AG04450 (cell line): ENCODE measurements at regions not wholly inside any gene's neighbourhood (a gene's known extent, or its start where the extent isn't known, plus 50 kb on each side); places are given as distances from the start of the nearest gene placed in this dataset.

Experiments used
- CTCF ChIA-PET: fragments of 300-600, 350-600 bp; formaldehyde crosslinking; extraction: SDS; loops from one replicate; lab custom pipeline; 2022; ENCODE audit warnings: antibody characterized with exemption, inconsistent platforms; lab: Charles Lee
- POLR2A ChIA-PET: fragments of 350-600 bp; formaldehyde crosslinking; extraction: SDS; loops from one replicate; lab custom pipeline; 2021; ENCODE audit warnings: antibody characterized with exemption, inconsistent platforms; lab: Yijun Ruan, JAX
- DNase-seq: peaks from one replicate; pipeline ENCODE4 v3.0.0-alpha.2; 2011; ENCODE audit warnings: low read depth, low spot score
- H3K27ac ChIP-seq: one replicate; pipeline ENCODE4 v1.5.1; 2012; ENCODE audit warnings: low read depth, low read length, control low read depth
- H3K27me3 ChIP-seq: one replicate; pipeline ENCODE4 v1.6.0; 2012; ENCODE audit warnings: low read length; ENCODE audit not compliant: control insufficient read depth, insufficient read depth
- H3K4me3 ChIP-seq: 2 replicates; pipeline ENCODE4 v1.5.1; 2011; ENCODE audit warnings: mild to moderate bottlenecking, low read depth, low read length, control low read depth
- H3K9me3 ChIP-seq: 2 replicates; pipeline ENCODE4 v1.5.1; 2012; ENCODE audit warnings: low read length; ENCODE audit not compliant: control insufficient read depth, insufficient read depth
- CTCF ChIP-seq: IDR thresholded peaks from 2 replicates; pipeline ENCODE4 v1.5.1; 2011; ENCODE audit warnings: low read depth, low read length, control low read depth, inconsistent platforms

- CTCF ChIA-PET = interaction anchor here (1.5 kb wide), 1 partner anchor 248 kb away, joined by 5 read pairs; no protein-coding TSS in a partner anchor
- no peak overlapping the region for H3K27ac ChIP-seq
- POLR2A ChIA-PET = no interaction called here
Measured at GRCh38 chr7:41448104-41448503, 254.8 kb downstream of the INHBA start.

DNA sequence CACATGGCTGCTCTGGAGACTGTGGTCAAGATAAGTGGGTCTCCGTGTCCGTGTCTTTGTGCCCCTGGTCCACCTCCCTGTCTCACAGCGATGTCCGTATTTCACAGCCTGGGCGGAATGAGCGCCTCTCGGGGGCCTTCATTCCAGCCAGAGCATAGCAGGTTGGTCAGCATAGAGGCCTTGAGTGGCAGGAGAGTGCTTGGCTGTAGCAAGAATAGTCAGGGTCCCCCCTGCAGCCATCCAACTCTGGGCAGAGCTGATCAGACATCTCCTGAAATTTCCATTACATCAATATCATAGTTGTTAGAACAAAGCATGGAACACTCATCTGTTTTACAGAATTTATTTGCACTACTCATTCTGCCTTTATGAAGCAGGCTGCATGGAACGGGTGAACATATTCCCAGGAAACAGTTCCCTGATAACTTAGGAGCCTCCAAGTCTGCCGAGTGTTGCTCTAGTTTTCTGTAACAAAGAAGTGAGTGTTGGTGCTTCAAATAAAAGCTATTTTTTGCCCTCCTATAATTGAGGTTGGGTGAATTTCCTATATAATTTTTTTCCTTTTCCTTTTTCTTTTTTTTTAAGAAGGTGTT, 255.3 kb downstream of the INHBA start:
- ChIA-PET CTCF (interaction anchor here (1.5 kb wide), 1 partner anchor 249 kb away, joined by 5 read pairs; no protein-coding TSS in a partner anchor), POLR2A (no interaction called here)
- TF ChIP-seq CTCF = no peak
- Histone ChIP-seq H3K4me3 (no peak overlapping the region), H3K27ac (no peak overlapping the region), H3K9me3 (no peaks in the 10 kb centered on the region), H3K27me3 (no peaks in the 10 kb centered on the region)
- no peak for DNase-seq

More at GRCh38 chr7:41448104-41448503, 254.8 kb downstream of the INHBA start:
- DNase-seq = no peak
- no peak for TF ChIP-seq CTCF
- H3K9me3 ChIP-seq = no peaks in the 10 kb centered on the region
- no peak overlapping the region for H3K4me3 ChIP-seq
- no peaks in the 10 kb centered on the region for H3K27me3 ChIP-seq

- ChIA-PET POLR2A (no interaction called here), CTCF (no interaction called here)
- Histone ChIP-seq H3K27me3 (no peaks in the 10 kb centered on the region), H3K27ac (no peak overlapping the region), H3K4me3 (no peak overlapping the region), H3K9me3 (no peaks in the 10 kb centered on the region)
- no peak for DNase-seq
- TF ChIP-seq CTCF = no peak
Measured at GRCh38 chr7:41446606-41447449, 256.1 kb downstream of the INHBA start.

DNA sequence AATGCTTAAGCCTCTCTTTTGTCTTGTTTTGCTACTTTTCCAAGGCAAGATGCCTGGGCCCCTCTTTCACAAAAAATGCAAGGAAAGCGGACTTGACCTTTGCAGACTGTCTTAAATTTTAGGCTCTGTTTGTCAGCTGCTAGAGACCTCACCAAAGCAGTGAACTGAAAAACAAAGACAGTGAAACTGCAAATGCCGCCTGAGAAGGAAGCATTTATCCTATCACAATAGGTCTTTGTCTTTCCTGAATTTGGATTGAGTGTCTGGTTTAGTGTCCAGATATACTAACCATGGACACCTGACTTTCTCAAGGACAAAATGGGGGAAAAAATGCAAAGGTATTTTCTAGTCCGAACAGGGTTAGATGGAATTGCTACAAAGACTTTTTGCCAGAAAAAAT, 256.9 kb downstream of the INHBA start:
- ChIA-PET POLR2A (no interaction called here), CTCF (no interaction called here)
- DNase-seq = no peak
- no peak overlapping the region for H3K27ac ChIP-seq
- TF ChIP-seq CTCF = no peak
- no peak overlapping the region for H3K4me3 ChIP-seq
- no peaks in the 10 kb centered on the region for H3K27me3 ChIP-seq
- H3K9me3 ChIP-seq = no peaks in the 10 kb centered on the region

DNA sequence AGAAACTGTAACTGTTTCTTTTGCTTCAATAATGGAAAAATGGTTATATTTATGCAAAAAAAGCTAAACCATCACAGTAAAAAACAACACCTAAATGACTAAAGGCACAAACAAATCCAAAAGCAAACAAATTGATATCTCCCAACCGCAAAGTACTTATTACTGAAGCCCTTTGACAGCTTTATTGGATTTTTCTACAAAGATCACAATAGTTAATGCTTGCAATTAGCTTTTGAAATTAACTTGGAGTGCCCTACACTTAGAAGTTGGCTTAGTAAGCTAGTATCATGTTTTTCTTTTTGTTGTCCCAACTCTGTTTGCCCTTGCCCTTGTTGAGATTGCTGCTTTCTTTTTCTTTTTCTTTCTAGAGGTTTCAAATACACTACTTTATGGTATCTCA, 257.5 kb downstream of the INHBA start:
- ChIA-PET POLR2A (no interaction called here), CTCF (no interaction called here)
- DNase-seq = no peak
- no peak for TF ChIP-seq CTCF
- no peak overlapping the region for H3K27ac ChIP-seq
- H3K9me3 ChIP-seq = no peaks in the 10 kb centered on the region
- H3K4me3 ChIP-seq = no peak overlapping the region
- no peaks in the 10 kb centered on the region for H3K27me3 ChIP-seq
